GM06990 (cell line): ENCODE measurements at regions not wholly inside any gene's neighbourhood (a gene's known extent, or its start where the extent isn't known, plus 50 kb on each side); places are given as distances from the start of the nearest gene placed in this dataset.

Source experiments
- DNase-seq: peaks from one replicate; pipeline ENCODE4 v3.0.0-alpha.2; 2011; ENCODE audit not compliant: insufficient read length; ENCODE audit errors: extremely low read depth
- H3K27me3 ChIP-seq: replicated peaks from 2 replicates; pipeline ENCODE4 v1.6.0; 2011; ENCODE audit warnings: low read length; ENCODE audit not compliant: control insufficient read depth, insufficient read depth
- H3K36me3 ChIP-seq: 2 replicates; pipeline ENCODE4 v1.5.1; 2011; ENCODE audit warnings: low read length; ENCODE audit not compliant: control insufficient read depth, insufficient read depth
- H3K4me3 ChIP-seq: replicated peaks from 2 replicates; pipeline ENCODE4 v1.5.1; 2011; ENCODE audit warnings: low read depth, mild to moderate bottlenecking, control low read depth, low read length
- TF ChIP-seq, protein P1 (sequence below): IDR thresholded peaks from 2 replicates; pipeline ENCODE4 v1.5.1; 2011; ENCODE audit warnings: low read length, control low read depth, mild to moderate bottlenecking, inconsistent platforms; ENCODE audit not compliant: insufficient read depth, poor library complexity, severe bottlenecking

DNA sequence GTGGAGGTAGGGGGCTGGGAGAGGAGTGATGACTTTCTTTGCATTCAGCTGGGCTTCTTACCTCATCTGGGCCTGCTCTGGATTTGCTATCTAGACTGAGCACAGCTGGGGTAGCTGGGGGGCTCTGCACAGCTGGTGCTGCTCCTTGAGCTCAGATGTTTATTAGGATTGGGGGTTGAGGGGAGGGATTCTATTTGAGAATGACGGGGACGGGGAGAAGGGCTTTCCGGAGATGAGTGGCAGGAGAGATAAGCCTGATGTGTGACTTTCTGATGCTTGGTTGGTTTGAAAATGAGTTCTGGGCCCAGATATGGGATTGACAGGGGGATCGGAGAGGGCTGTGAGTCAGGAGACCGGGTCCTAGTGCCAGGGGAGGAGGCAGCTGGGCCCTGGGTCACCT is 146.1 kb upstream of the CSF3R start:
- TF ChIP-seq, protein P1, sequence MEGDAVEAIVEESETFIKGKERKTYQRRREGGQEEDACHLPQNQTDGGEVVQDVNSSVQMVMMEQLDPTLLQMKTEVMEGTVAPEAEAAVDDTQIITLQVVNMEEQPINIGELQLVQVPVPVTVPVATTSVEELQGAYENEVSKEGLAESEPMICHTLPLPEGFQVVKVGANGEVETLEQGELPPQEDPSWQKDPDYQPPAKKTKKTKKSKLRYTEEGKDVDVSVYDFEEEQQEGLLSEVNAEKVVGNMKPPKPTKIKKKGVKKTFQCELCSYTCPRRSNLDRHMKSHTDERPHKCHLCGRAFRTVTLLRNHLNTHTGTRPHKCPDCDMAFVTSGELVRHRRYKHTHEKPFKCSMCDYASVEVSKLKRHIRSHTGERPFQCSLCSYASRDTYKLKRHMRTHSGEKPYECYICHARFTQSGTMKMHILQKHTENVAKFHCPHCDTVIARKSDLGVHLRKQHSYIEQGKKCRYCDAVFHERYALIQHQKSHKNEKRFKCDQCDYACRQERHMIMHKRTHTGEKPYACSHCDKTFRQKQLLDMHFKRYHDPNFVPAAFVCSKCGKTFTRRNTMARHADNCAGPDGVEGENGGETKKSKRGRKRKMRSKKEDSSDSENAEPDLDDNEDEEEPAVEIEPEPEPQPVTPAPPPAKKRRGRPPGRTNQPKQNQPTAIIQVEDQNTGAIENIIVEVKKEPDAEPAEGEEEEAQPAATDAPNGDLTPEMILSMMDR = no peak
- H3K4me3 ChIP-seq = no peak overlapping the region
- H3K27me3 ChIP-seq = no peaks in the 10 kb centered on the region; the same call in 1 of the 2 replicates
- H3K36me3 ChIP-seq = no peaks in the 10 kb centered on the region
- no peak for DNase-seq

DNA sequence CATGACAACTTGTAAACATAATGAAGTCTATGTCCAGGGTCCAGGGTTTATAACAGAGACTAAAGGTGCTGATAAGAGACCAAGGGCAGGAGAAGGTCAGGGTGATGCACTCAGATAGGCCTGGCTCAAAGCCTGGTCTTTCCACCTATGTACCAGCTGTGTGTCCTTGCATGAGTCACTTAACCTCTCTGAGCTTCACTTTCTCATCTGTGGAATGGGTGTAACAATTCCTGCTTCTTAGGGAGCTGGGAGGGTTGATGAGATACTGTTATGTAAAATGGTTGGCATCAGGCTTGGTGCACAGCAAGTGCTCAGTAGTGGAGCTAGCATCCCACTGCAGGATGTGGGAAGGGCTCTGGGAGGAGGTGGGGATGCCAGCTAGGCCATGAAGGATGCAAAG is 143.7 kb upstream of the CSF3R start:
- no peak for DNase-seq
- no peak overlapping the region for H3K4me3 ChIP-seq
- H3K36me3 ChIP-seq = no peaks in the 10 kb centered on the region
- H3K27me3 ChIP-seq = no peaks in the 10 kb centered on the region; the same call in 1 of the 2 replicates
- TF ChIP-seq, protein P1 = no peak

DNA sequence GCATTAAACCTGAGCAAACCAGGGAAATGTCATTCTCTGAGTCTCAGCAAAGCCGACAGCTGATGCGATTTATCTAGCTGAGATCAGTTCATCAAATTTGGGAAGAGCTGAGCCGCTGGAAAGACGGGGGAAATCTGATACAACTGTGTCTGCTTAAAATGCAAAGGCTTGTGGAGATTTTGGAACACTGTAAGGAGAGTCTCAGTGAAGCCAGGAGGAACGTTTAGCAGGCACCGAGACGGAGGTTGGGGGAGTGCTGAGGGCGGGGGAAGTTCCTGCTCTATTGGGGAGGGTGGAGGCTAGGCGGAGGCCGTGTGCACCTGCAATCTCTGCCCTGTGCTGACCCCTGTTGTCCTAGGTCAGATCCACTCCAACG is 143.2 kb upstream of the CSF3R start:
- TF ChIP-seq, protein P1 = no peak
- Histone ChIP-seq H3K36me3 (no peaks in the 10 kb centered on the region), H3K27me3 (no peaks in the 10 kb centered on the region; the same call in 1 of the 2 replicates), H3K4me3 (no peak overlapping the region)
- DNase-seq = no peak

DNA sequence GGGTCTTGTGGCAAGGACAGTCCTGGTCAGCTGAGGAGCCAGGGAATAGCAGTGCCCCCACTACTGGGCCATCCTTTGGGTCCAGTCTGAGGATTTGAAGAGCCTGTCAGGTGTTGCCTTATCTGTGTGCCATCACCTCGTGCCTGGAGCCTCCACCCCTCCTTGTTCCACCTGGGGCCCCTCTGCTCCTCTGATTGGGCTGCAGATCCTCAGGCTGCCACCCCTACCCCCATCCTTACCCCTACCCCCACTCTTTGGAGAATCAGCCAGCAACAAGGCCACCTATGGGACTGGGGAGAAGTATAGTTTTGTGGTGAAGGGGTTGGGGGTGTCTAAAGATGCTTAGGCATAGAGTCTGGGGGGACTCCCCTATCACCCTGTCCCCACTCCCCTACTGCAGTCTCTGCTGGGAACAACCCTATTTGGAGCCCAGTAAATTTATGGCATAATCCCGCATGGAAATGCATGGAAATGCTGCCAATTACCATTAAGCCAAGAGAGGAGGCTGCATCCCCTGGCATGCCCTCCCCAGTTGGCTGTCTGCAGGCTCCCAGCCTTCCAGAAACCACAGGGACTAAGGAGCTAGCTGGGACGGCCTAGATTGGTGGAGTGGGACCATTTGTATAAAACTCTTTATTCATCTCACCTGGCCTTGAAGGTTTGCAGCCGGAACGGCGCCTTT is 142.7 kb upstream of the CSF3R start:
- TF ChIP-seq, protein P1 = no peak
- Histone ChIP-seq H3K4me3 (no peak overlapping the region), H3K27me3 (no peaks in the 10 kb centered on the region), H3K36me3 (no peaks in the 10 kb centered on the region)
- DNase-seq = no peak

DNA sequence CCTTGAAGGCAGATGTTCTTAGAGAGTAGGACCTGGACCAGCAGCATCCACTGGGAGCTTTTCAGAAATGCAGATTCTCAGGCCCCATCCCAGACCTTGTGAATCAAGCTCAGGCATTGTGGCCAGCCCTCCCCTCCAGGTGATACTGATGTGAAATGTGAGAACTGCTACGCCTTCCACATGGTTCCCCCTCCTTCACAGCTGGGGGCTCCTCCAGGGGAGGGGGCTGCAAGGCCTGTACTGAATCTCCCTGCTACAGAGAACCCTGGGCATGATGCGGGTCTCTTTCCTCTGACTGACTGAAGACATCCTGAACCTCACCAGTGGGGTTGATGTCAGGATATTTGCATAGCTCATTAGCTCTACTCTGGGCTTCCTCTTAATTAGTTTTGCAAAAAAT is 141.8 kb upstream of the CSF3R start:
- TF ChIP-seq, protein P1 = no peak
- no peak overlapping the region for H3K4me3 ChIP-seq
- H3K27me3 ChIP-seq = no peaks in the 10 kb centered on the region
- no peak for DNase-seq
- no peaks in the 10 kb centered on the region for H3K36me3 ChIP-seq
